BJ (cell line): ENCODE measurements at regions not wholly inside any gene's neighbourhood (a gene's known extent, or its start where the extent isn't known, plus 50 kb on each side); places are given as distances from the start of the nearest gene placed in this dataset. TPM values are rescaled to one million over a fixed set of nuclear protein-coding genes. Genes with fewer than 3 reads are reported as not detected.
"Not testable (repeated sequence)": the region's sequence is repeated elsewhere in the genome, so short reads cannot be mapped to it uniquely, and the experiment has no call there.

Source experiments
- CTCF ChIA-PET: fragments of 350-600 bp; formaldehyde crosslinking; extraction: SDS; loops from one replicate; lab custom pipeline; 2021; ENCODE audit warnings: antibody characterized with exemption, inconsistent platforms; lab: Yijun Ruan, JAX
- POLR2A ChIA-PET: fragments of 300-600 bp; sonication (Branson Sonifier 250); formaldehyde crosslinking; extraction: SDS; loops from one replicate; lab custom pipeline; 2021; ENCODE audit warnings: antibody characterized with exemption; lab: Charles Lee
- DNase-seq: peaks from one replicate; pipeline ENCODE4 v3.0.0-alpha.2; 2011; ENCODE audit warnings: low read depth
- H3K27me3 ChIP-seq: 2 replicates; pipeline ENCODE4 v1.6.0; 2011; ENCODE audit warnings: low read length; ENCODE audit not compliant: control insufficient read depth, insufficient read depth
- H3K36me3 ChIP-seq: 2 replicates; pipeline ENCODE4 v1.5.1; 2011; ENCODE audit warnings: low read length; ENCODE audit not compliant: control insufficient read depth, insufficient read depth
- H3K4me3 ChIP-seq: 2 replicates; pipeline ENCODE4 v1.5.1; 2011; ENCODE audit warnings: low read depth, mild to moderate bottlenecking, control low read depth, low read length
- small RNA-seq: library from RNA; depleted of rRNA; stranded (forward); fragments of <200 nt; gene quantifications from one replicate; pipeline ENCODE3, GENCODE V24; 2012; ENCODE audit warnings: low replicate concordance, low read depth; ENCODE audit not compliant: insufficient read length

DNA sequence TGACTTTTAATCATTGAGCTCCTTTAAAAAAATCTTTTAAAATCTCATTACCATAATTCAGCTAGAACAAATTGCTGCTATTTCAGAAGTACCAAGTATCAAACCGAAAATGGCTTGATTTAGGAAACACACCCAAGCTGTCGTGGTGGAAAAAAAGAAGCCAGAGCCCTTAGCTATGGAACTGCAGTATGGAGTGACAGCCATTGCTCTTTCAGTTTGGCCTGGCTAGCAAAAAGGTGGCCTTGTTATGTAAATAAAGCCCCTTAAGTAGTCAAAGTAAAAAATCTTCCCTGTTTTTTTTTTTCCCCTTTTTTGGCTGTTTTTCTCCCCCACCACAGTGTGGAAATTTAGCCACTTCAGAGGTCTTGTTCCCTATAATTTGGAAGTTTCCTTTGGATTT is 66.0 kb upstream of the PTPN20 start:
- H3K27me3 ChIP-seq, H3K4me3 ChIP-seq, DNase-seq, POLR2A ChIA-PET, H3K36me3 ChIP-seq, CTCF ChIA-PET: not testable (repeated sequence)

DNA sequence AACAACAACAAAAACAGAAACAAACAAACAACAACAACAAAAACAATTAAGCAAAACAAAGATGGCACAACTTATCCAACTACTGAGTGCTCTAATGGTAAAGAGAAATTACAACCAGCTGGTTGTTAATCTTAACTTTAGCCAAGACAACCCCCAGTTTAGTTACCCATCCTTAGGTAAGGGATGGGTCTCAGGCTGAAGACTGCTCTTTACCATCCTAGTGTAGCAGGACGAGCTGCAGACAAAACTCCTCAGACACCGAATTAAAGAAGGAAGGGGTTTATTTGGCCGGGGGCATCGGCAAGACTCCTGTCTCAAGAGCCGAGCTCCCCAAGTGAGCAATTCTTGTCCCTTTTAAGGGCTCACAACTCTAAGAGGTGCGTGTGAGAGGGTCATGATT is 65.6 kb upstream of the PTPN20 start:
- H3K36me3 ChIP-seq, CTCF ChIA-PET, DNase-seq, H3K4me3 ChIP-seq, H3K27me3 ChIP-seq, POLR2A ChIA-PET: not testable (repeated sequence)

DNA sequence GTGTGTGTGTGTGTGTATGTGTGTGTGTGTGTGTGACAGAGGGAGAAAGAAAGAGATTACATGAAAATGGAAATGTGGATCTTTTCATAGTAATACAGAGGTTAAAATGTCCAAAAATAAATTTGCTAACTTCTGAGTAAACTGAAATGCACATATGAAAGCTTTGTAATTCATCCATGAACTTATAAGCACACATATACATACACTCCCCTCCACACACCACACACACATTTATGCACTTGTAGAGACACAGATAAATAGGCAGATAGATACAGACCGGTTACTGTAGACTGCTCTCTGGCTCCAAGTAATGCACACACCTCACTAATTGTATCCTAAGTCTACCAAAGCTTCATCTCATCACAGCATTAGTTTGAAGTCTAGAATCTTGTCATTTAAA is 50.5 kb upstream of the PTPN20 start:
- H3K36me3 ChIP-seq, H3K27me3 ChIP-seq, DNase-seq, POLR2A ChIA-PET, H3K4me3 ChIP-seq, CTCF ChIA-PET: not testable (repeated sequence)

Small RNAs in the stretch of these regions (small RNA-seq; reads per million reads assigned to genes)
- gene RNA5SP311 = not detected
